GM19035 (cell line): ENCODE measurements at regions not wholly inside any gene's neighbourhood (a gene's known extent, or its start where the extent isn't known, plus 50 kb on each side); places are given as distances from the start of the nearest gene placed in this dataset.

Experiments used
- ATAC-seq: cut with Tn5 transposase; IDR thresholded peaks from one replicate; pipeline ENCODE4 v1.9.1; 2021; ENCODE audit not compliant: unreplicated experiment

- ATAC-seq, result no peak
These were observed 1253.1 kb upstream of the MIR17HG start for GRCh38 chr13:90094357-90094756.

- ATAC-seq, result no peak
These were observed 1248.9 kb upstream of the MIR17HG start for GRCh38 chr13:90098577-90098976.

- no peak for ATAC-seq
These were observed 1247.6 kb upstream of the MIR17HG start for GRCh38 chr13:90099847-90100246.

- no peak for ATAC-seq
These were observed 1244.2 kb upstream of the MIR17HG start for GRCh38 chr13:90103099-90103784.

GRCh38 chr13:90104764-90105163 is 1242.7 kb upstream of the MIR17HG start:
- no peak for ATAC-seq

- ATAC-seq, result no peak
These were observed 1242.2 kb upstream of the MIR17HG start for GRCh38 chr13:90105276-90105675.

- no peak for ATAC-seq
These were observed 1241.5 kb upstream of the MIR17HG start for GRCh38 chr13:90105849-90106496.

GRCh38 chr13:90107661-90108060 is 1239.8 kb upstream of the MIR17HG start:
- no peak for ATAC-seq

- ATAC-seq, result no peak
These were observed 1238.9 kb upstream of the MIR17HG start for GRCh38 chr13:90108547-90108946.

- no peak for ATAC-seq
These were observed 1231.4 kb upstream of the MIR17HG start for GRCh38 chr13:90116121-90116520.

- ATAC-seq, result no peak
These were observed 1228.9 kb upstream of the MIR17HG start for GRCh38 chr13:90118467-90119071.

- ATAC-seq, result no peak
These were observed 1227.5 kb upstream of the MIR17HG start for GRCh38 chr13:90120026-90120425.

GRCh38 chr13:90121784-90122183 is 1225.7 kb upstream of the MIR17HG start:
- no peak for ATAC-seq

- ATAC-seq, result no peak
These were observed 1225.0 kb upstream of the MIR17HG start for GRCh38 chr13:90122531-90122930.

- ATAC-seq, result no peak
These were observed 1211.9 kb upstream of the MIR17HG start for GRCh38 chr13:90135558-90135957.

- no peak for ATAC-seq
These were observed 1205.2 kb upstream of the MIR17HG start for GRCh38 chr13:90142251-90142650.

GRCh38 chr13:90154311-90154960 is 1193.1 kb upstream of the MIR17HG start:
- no peak for ATAC-seq

GRCh38 chr13:90156390-90156789 is 1191.1 kb upstream of the MIR17HG start:
- ATAC-seq, result no peak

- ATAC-seq, result no peak
These were observed 1178.5 kb upstream of the MIR17HG start for GRCh38 chr13:90168953-90169352.

- ATAC-seq, result no peak
These were observed 1177.3 kb upstream of the MIR17HG start for GRCh38 chr13:90170208-90170607.

GRCh38 chr13:90171649-90172048 is 1175.8 kb upstream of the MIR17HG start:
- ATAC-seq, result no peak

GRCh38 chr13:90177512-90177911 is 1170.0 kb upstream of the MIR17HG start:
- no peak for ATAC-seq
